Duodenal mucosa (tissue), 2 donors: ENCODE measurements at regions not wholly inside any gene's neighbourhood (a gene's known extent, or its start where the extent isn't known, plus 50 kb on each side); places are given as distances from the start of the nearest gene placed in this dataset.
"Not testable (repeated sequence)": the region's sequence is repeated elsewhere in the genome, so short reads cannot be mapped to it uniquely, and the experiment has no call there.

Experiments
- H3K27ac ChIP-seq: one replicate; pipeline ENCODE4 v1.7.0; 2013; ENCODE audit warnings: low read depth, low read length
- H3K27me3 ChIP-seq, 2 donors: one replicate each; pipeline ENCODE4 v1.7.0; 2013; ENCODE audit warnings: low read length in 2 of 2, control low read depth in 1 of 2; ENCODE audit not compliant: insufficient read depth in 2 of 2, control insufficient read depth in 1 of 2
- H3K36me3 ChIP-seq, 2 donors: one replicate each; pipeline ENCODE4 v1.7.0; 2013; ENCODE audit warnings: low read length in 2 of 2, control low read depth in 1 of 2; ENCODE audit not compliant: insufficient read depth in 2 of 2, control insufficient read depth in 1 of 2
- H3K4me1 ChIP-seq, 2 donors: one replicate each; pipeline ENCODE4 v1.7.0; 2013; ENCODE audit warnings: low read length in 2 of 2, control low read depth in 1 of 2; ENCODE audit not compliant: insufficient read depth in 2 of 2, control insufficient read depth in 1 of 2
- H3K4me3 ChIP-seq, 2 donors: one replicate each; pipeline ENCODE4 v1.7.0; 2013; ENCODE audit warnings: low read length in 2 of 2, low read depth in 1 of 2
- H3K9ac ChIP-seq, 2 donors: one replicate each; pipeline ENCODE4 v1.7.0; 2013; ENCODE audit warnings: low read length in 2 of 2, low read depth in 1 of 2
- H3K9me3 ChIP-seq, 2 donors: one replicate each; pipeline ENCODE4 v1.7.0; 2013; ENCODE audit warnings: low read length in 2 of 2, control low read depth in 1 of 2; ENCODE audit not compliant: control insufficient read depth in 1 of 2

- not testable (repeated sequence) for H3K27ac ChIP-seq, H3K9me3 ChIP-seq, H3K27me3 ChIP-seq, H3K9ac ChIP-seq, H3K4me1 ChIP-seq, H3K4me3 ChIP-seq, H3K36me3 ChIP-seq
Measured at GRCh38 chr2:59326581-59327365, 1085.6 kb upstream of the FANCL start.

GRCh38 chr2:59322870-59323269 lies 1081.7 kb upstream of the FANCL start:
- no peak overlapping the region for H3K27ac ChIP-seq
- no peaks in the 10 kb centered on the region for H3K27me3 ChIP-seq

GRCh38 chr2:59322005-59322404 lies 1080.9 kb upstream of the FANCL start:
- no peaks in the 10 kb centered on the region for H3K27me3 ChIP-seq
- H3K4me1 ChIP-seq: no peaks in the 10 kb centered on the region
- H3K27ac ChIP-seq: no peak overlapping the region
- H3K36me3 ChIP-seq: no peaks in the 10 kb centered on the region
- H3K4me3 ChIP-seq: no peak overlapping the region
- H3K9ac ChIP-seq: no peak overlapping the region
- no peaks in the 10 kb centered on the region for H3K9me3 ChIP-seq

More at GRCh38 chr2:59322870-59323269, 1081.7 kb upstream of the FANCL start:
- Histone ChIP-seq H3K4me3 (no peak overlapping the region), H3K9ac (no peak overlapping the region), H3K36me3 (no peaks in the 10 kb centered on the region), H3K4me1 (no peaks in the 10 kb centered on the region), H3K9me3 (no peaks in the 10 kb centered on the region)

- H3K27me3 ChIP-seq: peaks cover 0 to 4% of the 10 kb centered on the region in 2 donors
- H3K4me1 ChIP-seq: no peaks in the 10 kb centered on the region
- no peaks in the 10 kb centered on the region for H3K36me3 ChIP-seq
- H3K9me3 ChIP-seq: no peaks in the 10 kb centered on the region
- H3K9ac ChIP-seq: no peak overlapping the region
- H3K4me3 ChIP-seq: no peak overlapping the region
- no peak overlapping the region for H3K27ac ChIP-seq
Measured at GRCh38 chr2:59314031-59314766, 1073.1 kb upstream of the FANCL start.

GRCh38 chr2:59312967-59313940 lies 1072.1 kb upstream of the FANCL start:
- peaks cover 0 to 4% of the 10 kb centered on the region in 2 donors for H3K27me3 ChIP-seq
- H3K4me3 ChIP-seq: no peak overlapping the region
- no peaks in the 10 kb centered on the region for H3K36me3 ChIP-seq
- no peaks in the 10 kb centered on the region for H3K9me3 ChIP-seq
- no peaks in the 10 kb centered on the region for H3K4me1 ChIP-seq
- no peak overlapping the region for H3K9ac ChIP-seq
- H3K27ac ChIP-seq: no peak overlapping the region

GRCh38 chr2:59312029-59312428 lies 1070.9 kb upstream of the FANCL start:
- Histone ChIP-seq H3K9ac (no peak overlapping the region), H3K36me3 (no peaks in the 10 kb centered on the region), H3K9me3 (no peaks in the 10 kb centered on the region), H3K27me3 (peaks cover 0 to 4% of the 10 kb centered on the region in 2 donors), H3K27ac (no peak overlapping the region), H3K4me3 (no peak overlapping the region), H3K4me1 (no peaks in the 10 kb centered on the region)

GRCh38 chr2:59308108-59308507 lies 1067.0 kb upstream of the FANCL start:
- Histone ChIP-seq H3K27me3 (no peaks in the 10 kb centered on the region), H3K9ac (no peak overlapping the region), H3K36me3 (no peaks in the 10 kb centered on the region), H3K4me3 (no peak overlapping the region), H3K9me3 (no peaks in the 10 kb centered on the region), H3K4me1 (no peaks in the 10 kb centered on the region), H3K27ac (no peak overlapping the region)

- H3K36me3 ChIP-seq: no peaks in the 10 kb centered on the region
- H3K27me3 ChIP-seq: no peaks in the 10 kb centered on the region
- H3K9me3 ChIP-seq: no peaks in the 10 kb centered on the region
- H3K9ac ChIP-seq: no peak overlapping the region
- no peak overlapping the region for H3K27ac ChIP-seq
- no peaks in the 10 kb centered on the region for H3K4me1 ChIP-seq
- H3K4me3 ChIP-seq: no peak overlapping the region
Measured at GRCh38 chr2:59307196-59307595, 1066.1 kb upstream of the FANCL start.

GRCh38 chr2:59303272-59303671 lies 1062.1 kb upstream of the FANCL start:
- Histone ChIP-seq H3K9me3 (no peaks in the 10 kb centered on the region), H3K27ac (no peak overlapping the region), H3K36me3 (no peaks in the 10 kb centered on the region), H3K9ac (no peak overlapping the region), H3K4me1 (no peaks in the 10 kb centered on the region), H3K27me3 (no peaks in the 10 kb centered on the region), H3K4me3 (no peak overlapping the region)
